WI38 (cell line): ENCODE measurements at regions not wholly inside any gene's neighbourhood (a gene's known extent, or its start where the extent isn't known, plus 50 kb on each side); places are given as distances from the start of the nearest gene placed in this dataset.

Source experiments
- H3K4me3 ChIP-seq: 2 replicates; pipeline ENCODE4 v1.5.1; 2011; ENCODE audit warnings: low read depth, mild to moderate bottlenecking, control low read depth, low read length
- TF ChIP-seq, protein P1 (sequence below): IDR thresholded peaks from 2 replicates; pipeline ENCODE4 v1.5.1; 2012; ENCODE audit warnings: low read depth, mild to moderate bottlenecking, control low read depth, low read length

DNA sequence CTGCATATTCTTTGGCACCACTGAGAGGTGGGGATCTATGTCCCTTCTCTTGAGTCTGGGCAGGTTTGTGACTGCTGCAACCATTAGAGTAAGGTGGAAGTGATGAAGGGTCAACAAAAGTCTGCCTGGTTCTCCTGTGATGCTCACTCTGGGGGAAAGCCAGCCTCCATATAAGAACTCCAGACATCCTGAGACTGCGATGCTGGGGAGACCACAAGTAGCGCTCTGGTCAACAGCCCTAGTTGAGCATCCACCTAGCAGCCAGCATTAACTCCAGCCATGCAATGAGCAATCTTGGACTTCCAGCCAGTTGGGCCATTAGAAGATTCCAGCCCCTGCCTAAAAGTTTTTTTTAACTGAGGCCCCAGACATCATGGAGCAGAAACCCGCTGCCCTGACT, 62.8 kb downstream of the SCN11A start:
- TF ChIP-seq, protein P1, sequence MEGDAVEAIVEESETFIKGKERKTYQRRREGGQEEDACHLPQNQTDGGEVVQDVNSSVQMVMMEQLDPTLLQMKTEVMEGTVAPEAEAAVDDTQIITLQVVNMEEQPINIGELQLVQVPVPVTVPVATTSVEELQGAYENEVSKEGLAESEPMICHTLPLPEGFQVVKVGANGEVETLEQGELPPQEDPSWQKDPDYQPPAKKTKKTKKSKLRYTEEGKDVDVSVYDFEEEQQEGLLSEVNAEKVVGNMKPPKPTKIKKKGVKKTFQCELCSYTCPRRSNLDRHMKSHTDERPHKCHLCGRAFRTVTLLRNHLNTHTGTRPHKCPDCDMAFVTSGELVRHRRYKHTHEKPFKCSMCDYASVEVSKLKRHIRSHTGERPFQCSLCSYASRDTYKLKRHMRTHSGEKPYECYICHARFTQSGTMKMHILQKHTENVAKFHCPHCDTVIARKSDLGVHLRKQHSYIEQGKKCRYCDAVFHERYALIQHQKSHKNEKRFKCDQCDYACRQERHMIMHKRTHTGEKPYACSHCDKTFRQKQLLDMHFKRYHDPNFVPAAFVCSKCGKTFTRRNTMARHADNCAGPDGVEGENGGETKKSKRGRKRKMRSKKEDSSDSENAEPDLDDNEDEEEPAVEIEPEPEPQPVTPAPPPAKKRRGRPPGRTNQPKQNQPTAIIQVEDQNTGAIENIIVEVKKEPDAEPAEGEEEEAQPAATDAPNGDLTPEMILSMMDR: no peak
- no peak overlapping the region for H3K4me3 ChIP-seq

DNA sequence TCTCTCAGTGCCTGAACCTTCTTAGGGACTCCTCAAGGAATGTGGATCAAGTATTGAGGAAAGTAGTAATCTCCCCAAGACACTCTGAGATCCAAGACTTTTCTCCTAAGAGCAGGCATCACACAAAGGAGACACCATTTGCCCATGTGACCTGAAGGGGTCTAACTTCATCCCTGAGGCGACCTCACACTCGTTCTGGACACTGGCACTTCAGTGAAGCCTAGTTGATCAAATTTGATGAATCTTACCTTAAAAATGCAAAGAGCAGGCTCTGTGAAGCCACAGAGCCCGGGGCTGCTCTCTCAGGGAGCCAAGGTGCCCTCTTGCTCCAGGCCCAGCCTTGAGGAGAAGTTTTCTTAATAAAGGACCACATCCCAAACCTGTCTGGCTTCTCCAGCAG, 64.3 kb downstream of the SCN11A start:
- TF ChIP-seq, protein P1: no peak

DNA sequence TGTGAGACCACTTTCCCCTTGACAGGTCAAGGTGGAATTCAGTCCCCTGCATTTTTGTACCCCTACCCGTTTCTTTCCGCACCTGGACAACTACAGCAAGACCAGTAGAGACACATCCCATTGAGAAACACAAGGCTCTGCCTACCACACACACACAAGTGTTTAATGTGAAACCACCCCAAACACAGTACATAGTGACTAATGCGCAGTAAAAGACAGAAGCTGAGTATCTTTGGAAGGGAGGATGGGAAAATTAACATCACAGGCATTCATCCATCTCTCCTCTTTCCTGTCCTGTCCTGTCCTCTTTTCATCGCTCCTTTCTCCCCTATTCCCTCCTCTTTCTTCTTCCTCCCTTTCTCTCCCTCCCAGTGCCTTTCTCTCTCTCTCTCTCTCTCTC, 64.8 kb downstream of the SCN11A start:
- TF ChIP-seq, protein P1: no peak
- no peak overlapping the region for H3K4me3 ChIP-seq

More for the DNA sequence above, 64.3 kb downstream of the SCN11A start:
- no peak overlapping the region for H3K4me3 ChIP-seq

DNA sequence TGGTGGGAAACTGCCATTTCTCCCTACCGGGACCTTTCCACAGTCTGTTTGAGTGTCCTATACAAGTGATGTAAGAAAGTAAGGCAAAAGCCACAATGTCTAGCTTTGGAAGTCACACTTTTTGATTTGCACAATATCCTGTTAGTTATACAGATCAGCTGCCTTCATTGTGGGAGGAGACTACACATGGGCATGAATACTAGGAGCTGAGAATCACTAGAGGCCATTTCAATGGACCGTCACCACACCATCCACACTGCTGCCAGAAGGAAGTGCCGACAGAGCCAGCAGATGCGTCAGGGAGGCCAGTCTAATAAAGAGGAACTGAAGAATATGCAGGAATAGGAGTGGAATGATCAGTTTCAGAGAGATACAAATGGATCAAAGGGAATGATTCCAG, 65.8 kb downstream of the SCN11A start:
- H3K4me3 ChIP-seq: no peak overlapping the region
- TF ChIP-seq, protein P1: no peak

DNA sequence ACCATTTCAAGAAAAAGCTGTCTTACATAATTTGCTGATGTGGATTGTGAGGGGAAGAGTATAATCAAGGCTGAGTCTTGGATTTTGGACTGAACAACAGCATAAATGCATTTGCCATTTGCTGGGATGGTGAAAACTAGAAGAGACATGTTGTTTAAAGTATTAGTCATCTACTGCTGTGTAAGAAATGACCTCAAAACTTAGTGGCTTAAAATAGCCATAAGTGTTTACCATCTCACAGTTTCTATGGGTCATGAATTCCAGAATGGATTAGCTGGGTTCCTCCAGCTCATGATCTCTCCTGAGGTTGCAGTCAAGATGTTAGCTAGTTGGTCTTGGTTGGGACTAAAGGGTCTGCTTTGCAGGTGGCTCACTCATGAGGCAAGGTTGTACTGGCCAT, 66.2 kb downstream of the SCN11A start:
- H3K4me3 ChIP-seq: no peak overlapping the region
- TF ChIP-seq, protein P1: no peak

DNA sequence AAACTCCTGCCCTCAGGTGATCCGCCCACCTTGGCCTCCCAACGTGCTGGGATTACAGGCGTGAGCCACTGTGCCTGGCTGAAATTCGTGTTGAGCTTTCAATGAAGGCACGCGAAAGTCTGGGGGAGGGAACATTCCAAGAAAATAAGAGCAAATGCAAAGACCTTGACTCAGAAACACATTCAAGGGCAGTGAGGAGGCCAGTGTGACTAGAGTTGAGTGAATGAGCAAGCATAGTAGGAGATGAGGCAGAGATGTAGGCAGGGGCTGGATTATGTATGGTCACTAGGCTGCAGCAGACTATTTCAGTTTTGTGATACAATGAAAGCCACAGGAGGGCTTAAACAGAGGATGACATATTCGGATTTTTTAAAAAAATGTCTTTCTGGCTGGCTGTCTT, 67.0 kb downstream of the SCN11A start:
- TF ChIP-seq, protein P1: no peak

DNA sequence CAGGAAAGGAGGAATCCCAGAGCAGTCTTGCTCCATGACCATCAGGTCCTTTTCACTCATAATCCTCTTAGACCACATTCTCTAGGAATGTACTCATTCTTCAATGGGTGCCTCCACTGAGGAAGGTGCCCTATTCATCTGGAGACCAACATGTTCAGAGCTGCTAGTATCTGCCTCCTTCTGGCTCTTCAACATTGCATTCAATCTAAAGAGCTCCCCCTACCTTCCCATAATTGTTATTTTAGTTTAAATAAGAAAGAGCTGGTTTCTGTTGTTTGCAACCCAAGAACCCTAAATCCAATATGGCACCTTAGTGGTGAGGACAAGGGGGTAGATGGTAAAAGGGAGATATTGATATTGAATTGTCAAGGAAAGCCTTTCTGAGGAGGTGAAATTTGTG, 67.6 kb downstream of the SCN11A start:
- TF ChIP-seq, protein P1: no peak
- H3K4me3 ChIP-seq: no peak overlapping the region

More for the DNA sequence above, 67.0 kb downstream of the SCN11A start:
- H3K4me3 ChIP-seq: no peak overlapping the region
